ENCODE measurements at regions not wholly inside any gene's neighbourhood (a gene's known extent, or its start where the extent isn't known, plus 50 kb on each side); places are given as distances from the start of the nearest gene placed in this dataset.
"Not testable (repeated sequence)": the region's sequence is repeated elsewhere in the genome, so short reads cannot be mapped to it uniquely, and the experiment has no call there.

DNA sequence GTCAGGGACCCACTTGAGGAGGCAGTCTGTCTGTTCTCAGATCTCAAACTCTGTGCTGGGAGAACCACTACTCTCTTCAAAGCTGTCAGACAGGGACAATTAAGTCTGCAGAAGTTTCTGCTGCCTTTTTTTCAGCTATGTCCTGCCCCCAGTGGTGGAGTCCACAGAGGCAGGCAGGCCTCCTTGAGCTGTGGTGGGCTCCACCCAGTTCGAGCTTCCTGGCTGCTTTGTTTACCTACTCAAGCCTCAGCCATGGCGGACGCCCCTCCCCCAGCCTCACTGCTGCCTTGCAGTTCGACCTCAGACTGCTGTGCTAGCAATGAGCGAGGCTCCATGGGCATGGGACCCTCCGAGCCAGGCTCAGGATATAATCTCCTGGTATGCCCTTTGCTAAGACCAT, 89.3 kb downstream of the ZIC4 start:
- TF ChIP-seq POLR2A (IDR thresholded peaks at IDR 0.05), result not testable (repeated sequence)
- TF ChIP-seq, protein P1, sequence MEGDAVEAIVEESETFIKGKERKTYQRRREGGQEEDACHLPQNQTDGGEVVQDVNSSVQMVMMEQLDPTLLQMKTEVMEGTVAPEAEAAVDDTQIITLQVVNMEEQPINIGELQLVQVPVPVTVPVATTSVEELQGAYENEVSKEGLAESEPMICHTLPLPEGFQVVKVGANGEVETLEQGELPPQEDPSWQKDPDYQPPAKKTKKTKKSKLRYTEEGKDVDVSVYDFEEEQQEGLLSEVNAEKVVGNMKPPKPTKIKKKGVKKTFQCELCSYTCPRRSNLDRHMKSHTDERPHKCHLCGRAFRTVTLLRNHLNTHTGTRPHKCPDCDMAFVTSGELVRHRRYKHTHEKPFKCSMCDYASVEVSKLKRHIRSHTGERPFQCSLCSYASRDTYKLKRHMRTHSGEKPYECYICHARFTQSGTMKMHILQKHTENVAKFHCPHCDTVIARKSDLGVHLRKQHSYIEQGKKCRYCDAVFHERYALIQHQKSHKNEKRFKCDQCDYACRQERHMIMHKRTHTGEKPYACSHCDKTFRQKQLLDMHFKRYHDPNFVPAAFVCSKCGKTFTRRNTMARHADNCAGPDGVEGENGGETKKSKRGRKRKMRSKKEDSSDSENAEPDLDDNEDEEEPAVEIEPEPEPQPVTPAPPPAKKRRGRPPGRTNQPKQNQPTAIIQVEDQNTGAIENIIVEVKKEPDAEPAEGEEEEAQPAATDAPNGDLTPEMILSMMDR (IDR thresholded peaks at IDR 0.05), result not testable (repeated sequence)
